HuH-7.5 (cell line): ENCODE measurements at regions not wholly inside any gene's neighbourhood (a gene's known extent, or its start where the extent isn't known, plus 50 kb on each side); places are given as distances from the start of the nearest gene placed in this dataset.

Source experiments
- DNase-seq: peaks from one replicate; pipeline ENCODE4 v3.0.0; 2011; ENCODE audit warnings: low spot score

- no peak for DNase-seq
Measured at GRCh38 chr15:61633951-61634350, 404.8 kb upstream of the RORA start.

GRCh38 chr15:61629269-61629668, 400.2 kb upstream of the RORA start:
- no peak for DNase-seq

- DNase-seq = no peak
Measured at GRCh38 chr15:61624950-61625349, 395.8 kb upstream of the RORA start.

DNA sequence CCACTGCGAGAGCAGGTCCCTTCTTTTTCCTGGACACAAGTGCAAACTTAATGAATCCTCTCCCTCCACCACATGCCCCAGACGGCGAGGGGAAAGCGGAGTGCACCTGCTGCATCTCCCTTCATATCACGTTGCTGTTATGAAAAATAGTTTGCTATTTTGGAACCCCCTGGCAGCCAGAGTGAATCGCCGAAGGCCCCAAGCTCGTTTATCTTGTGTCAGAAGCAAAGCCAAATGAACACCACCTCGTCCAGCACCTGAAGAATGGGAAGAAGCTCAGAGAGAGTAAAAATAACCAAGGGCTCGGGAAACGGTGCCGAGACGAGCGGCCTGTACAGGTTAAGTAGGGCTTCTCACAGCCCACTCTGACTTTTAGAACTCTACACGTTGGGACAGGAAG, 394.6 kb upstream of the RORA start:
- no peak for DNase-seq

DNA sequence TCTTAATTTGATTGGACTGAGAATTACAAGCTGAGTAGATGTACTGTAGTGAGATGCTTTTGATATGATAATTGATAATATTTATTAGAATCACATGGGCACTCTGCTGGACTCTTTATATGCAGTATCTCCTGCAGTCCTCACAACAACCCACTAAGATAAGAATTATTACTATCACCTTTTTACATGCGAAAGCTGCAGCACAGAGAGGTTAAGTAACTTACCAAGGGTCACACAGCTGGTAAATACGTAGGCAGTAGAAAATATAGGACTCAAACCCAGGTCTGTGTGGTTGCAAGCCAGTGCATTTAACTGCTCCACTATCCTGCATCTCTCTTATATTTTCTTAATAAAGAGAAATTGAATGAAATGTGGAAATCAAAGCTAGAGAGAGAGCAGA, 392.8 kb upstream of the RORA start:
- no peak for DNase-seq

DNA sequence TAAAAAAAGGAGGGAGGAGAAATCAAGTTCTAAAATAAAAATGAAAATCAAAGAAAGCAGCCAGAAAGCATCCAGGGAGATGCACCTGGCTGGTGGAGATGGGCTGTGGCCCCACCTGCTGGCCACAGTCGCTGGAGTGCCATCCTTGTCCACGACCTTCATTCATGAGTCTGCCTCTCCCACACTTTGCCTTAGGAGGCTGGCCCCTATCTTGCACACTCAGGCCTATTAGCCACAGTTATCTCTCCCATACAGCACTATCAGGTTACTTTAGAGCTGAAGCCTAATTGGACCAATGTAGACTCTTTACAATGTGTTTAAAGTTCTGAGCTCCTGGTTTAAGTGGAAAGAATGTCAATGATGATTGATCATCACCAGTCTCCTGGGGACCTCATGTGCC, 392.0 kb upstream of the RORA start:
- peak; percentile 4 for DNase-seq

DNA sequence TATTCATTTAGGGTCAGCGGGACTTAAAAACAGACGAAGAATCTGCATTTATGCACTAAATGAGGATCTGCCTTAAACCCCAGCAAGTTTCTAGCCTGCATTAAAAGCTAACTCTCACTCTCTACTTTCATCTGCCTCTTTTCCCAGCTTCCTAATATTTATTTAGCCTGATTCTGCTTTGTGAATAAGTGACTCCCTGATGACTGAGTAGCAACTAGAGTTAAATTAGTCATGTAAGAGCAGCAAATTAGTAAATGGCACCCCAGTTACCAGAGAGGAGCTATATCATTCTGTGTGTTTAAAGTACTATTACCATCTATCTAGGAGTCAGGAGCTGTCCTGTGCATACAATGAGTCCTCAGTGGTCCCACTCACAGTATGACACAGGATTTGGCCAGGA, 391.0 kb upstream of the RORA start:
- DNase-seq = no peak

DNA sequence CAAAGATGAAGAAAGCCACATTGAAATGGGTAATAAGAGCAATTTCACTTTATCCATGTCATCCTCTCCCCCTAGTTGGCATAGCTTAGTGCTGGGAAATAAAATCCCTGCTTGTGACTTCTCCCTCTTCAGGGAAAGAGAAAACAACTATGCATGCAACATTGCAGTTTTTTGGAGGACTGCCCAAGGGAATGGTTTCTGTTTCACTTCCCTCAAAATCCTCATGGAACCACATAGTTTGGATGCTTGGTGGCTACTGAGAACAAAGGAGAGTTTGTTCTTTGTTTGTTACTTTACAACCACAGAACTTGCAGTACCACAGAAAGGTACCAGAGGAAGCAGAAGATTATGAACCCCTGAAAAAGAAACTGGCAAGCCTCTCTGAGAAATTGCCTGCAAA, 384.6 kb upstream of the RORA start:
- no peak for DNase-seq

GRCh38 chr15:61613138-61613537, 384.0 kb upstream of the RORA start:
- no peak for DNase-seq

GRCh38 chr15:61612111-61612510, 383.0 kb upstream of the RORA start:
- no peak for DNase-seq

- DNase-seq = no peak
Measured at GRCh38 chr15:61605343-61605742, 376.2 kb upstream of the RORA start.

- DNase-seq = no peak
Measured at GRCh38 chr15:61598655-61599054, 369.6 kb upstream of the RORA start.

GRCh38 chr15:61584410-61584809, 355.3 kb upstream of the RORA start:
- no peak for DNase-seq

DNA sequence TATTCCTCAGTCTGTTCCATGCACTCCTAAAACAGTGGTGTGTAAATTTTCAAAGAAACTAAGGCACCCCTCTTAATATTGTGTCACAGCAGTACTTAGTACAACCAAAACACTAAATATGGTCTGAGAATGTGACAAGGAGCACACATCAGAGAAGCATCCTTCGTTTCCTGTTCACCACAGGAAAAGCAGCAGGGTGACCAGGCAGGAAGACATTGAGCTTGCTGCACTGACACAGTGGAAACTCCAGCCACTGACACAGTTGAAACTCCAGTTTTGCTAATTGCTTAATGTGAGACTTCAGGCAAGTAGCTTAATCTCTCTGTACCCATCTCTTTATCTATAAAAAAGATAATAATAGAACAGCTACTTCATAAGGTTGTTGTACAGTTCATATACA, 353.0 kb upstream of the RORA start:
- no peak for DNase-seq

DNA sequence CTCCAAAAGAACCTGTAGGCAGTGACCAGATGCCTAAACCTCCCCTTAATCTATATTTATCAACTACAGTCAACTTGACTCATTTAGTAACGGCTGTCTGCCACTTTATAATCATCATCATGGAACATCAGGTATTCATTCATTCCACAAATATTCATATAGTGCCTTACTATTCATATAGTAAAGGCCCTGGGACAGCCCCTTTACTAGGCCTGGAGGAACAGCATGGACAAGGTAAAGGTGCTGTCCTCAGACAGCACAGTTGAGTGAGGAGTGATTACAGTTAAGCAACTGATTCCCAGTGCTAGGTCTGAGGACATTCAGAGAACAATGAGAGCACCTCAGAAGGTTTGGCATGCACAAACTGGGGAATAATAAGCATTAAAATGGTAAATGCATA, 346.5 kb upstream of the RORA start:
- DNase-seq = no peak

DNA sequence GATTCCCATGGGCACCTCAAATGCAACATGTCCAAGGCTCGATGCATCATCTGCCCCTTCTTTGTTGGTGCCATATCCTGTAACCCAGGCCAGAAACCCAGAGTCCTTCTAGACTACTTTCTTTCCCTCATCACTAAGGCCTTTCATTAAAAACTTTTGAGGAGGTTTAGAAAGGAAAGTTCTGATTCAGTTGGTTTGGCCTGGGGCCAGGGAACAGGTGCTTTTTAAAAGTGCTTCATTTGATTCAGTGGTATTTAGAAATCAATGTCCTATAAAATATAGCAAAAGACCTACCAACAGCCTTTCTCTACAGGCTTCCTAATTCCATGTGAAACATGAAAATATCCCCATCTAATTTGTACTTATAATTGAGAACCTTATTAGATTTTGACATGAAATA, 341.9 kb upstream of the RORA start:
- DNase-seq = no peak

- no peak for DNase-seq
Measured at GRCh38 chr15:61564785-61565184, 335.7 kb upstream of the RORA start.

DNA sequence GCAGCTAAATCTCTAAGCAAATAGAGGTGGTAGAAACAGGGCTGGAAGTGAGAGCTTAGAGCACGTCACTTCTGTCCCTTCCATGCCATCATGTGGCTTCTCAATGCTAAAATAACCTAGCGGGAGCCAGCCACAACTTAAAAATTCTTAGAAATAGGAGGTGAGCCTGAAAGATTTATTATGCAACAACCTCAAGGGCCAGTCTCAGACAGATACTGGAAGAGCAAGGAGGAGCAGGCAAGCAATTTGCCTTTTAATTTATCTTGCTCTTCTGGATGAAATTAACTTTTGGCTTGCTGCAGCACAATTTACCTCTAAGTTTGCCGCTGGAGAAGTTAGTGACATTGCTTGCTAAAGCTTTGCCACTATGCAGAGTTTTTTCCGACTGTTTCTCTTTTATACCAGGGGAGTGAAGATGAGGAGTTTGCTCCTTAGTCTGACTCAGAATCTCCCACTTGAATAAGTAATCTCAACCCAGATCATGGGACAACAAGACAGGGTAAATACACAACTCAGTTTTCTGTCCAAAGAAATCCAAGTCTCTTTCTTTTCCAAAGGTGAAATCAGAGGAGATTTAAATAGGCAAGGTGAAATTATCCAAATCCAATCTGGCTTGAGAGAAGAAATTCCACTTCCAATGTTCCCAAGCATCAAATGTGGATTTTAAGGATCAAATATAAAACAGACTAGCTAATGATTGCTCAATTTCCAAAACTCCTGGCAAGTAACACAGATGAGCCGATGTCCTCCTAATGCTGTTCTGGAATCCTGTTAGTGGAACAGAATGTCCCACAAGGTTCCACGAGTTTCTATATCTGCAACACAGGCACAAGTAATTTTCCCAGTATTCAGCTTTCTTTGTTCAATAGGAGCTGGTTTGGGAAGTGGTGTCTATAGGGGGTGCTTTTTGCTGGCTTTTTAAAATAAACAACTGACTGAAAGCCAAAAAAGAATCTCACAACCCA, 329.4 kb upstream of the RORA start:
- no peak for DNase-seq

- no peak for DNase-seq
Measured at GRCh38 chr15:61556037-61556648, 327.0 kb upstream of the RORA start.

- no peak for DNase-seq
Measured at GRCh38 chr15:61549727-61550126, 320.6 kb upstream of the RORA start.

DNA sequence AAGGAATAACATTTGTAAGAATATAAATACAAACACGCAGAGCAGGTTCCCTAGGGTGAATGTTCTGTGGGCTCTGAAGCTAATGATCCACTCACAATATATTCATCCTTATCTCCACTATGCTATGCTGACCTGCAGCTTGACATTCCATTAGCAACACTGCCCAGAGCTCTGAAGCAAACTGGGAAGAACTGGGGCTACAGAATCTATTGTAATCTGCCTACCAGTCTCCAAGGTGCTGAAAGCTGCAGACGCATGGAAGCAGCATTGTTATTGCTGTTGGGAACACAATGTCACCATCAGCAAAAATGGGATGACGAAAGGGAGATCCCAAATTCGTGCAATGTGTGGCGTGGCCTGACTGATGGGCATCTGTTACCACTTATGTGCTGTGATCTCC, 316.7 kb upstream of the RORA start:
- DNase-seq = no peak

- DNase-seq = no peak
Measured at GRCh38 chr15:61541516-61541915, 312.4 kb upstream of the RORA start.

DNA sequence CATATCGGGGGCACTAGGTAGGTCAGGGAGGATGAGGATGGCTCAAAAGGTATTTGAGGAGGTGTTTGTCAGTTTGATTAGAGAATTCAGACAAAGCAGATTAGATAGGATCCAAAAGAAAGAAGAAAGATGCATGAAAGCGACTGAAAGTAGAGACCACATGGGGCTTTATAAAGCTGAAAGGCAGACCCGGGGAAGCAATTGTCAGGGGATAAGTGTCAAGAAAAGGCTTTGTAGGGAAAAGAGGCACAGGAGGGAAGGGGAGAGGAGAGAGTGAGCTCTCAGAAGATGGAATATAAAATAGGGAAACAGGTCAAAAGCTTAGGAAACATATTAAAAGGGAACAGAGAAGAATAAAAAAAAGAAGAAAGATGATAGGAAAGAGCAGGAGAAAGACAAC, 308.2 kb upstream of the RORA start:
- no peak for DNase-seq

GRCh38 chr15:61534986-61535385, 305.9 kb upstream of the RORA start:
- DNase-seq = no peak
